HUES48 (cell line): ENCODE measurements at regions not wholly inside any gene's neighbourhood (a gene's known extent, or its start where the extent isn't known, plus 50 kb on each side); places are given as distances from the start of the nearest gene placed in this dataset.
"Not testable (repeated sequence)": the region's sequence is repeated elsewhere in the genome, so short reads cannot be mapped to it uniquely, and the experiment has no call there.

Experiments used
- H3K27ac ChIP-seq: one replicate; pipeline ENCODE4 v1.7.0; 2013; ENCODE audit warnings: low read depth, low read length, inconsistent platforms
- H3K27me3 ChIP-seq: 2 replicates; pipeline ENCODE4 v1.6.1; 2013; ENCODE audit warnings: mild to moderate bottlenecking, low read length; ENCODE audit not compliant: control insufficient read depth, insufficient read depth
- H3K36me3 ChIP-seq: 2 replicates; pipeline ENCODE4 v1.6.1; 2013; ENCODE audit warnings: low read length; ENCODE audit not compliant: control insufficient read depth, insufficient read depth
- H3K4me1 ChIP-seq: 2 replicates; pipeline ENCODE4 v1.6.1; 2013; ENCODE audit warnings: mild to moderate bottlenecking, low read length; ENCODE audit not compliant: control insufficient read depth, insufficient read depth
- H3K4me3 ChIP-seq: 2 replicates; pipeline ENCODE4 v1.5.1; 2013; ENCODE audit warnings: mild to moderate bottlenecking, low read depth, low read length
- H3K9ac ChIP-seq: 2 replicates; pipeline ENCODE4 v1.6.1; 2013; ENCODE audit warnings: mild to moderate bottlenecking, low read depth, low read length, moderate library complexity
- H3K9me3 ChIP-seq: 2 replicates; pipeline ENCODE4 v1.6.1; 2013; ENCODE audit warnings: low read length; ENCODE audit not compliant: control insufficient read depth, insufficient read depth

GRCh38 chr17:19470530-19471261 is 59.7 kb downstream of the RNF112 start:
- Histone ChIP-seq H3K4me1 (peaks cover 13% of the 10 kb centered on the region; the same call in 1 of the 2 replicates), H3K9ac (peak overlapping the region; percentile 21; the same call in 1 of the 2 replicates), H3K9me3 (no peaks in the 10 kb centered on the region; the same call in 1 of the 2 replicates), H3K27me3 (no peaks in the 10 kb centered on the region), H3K4me3 (no peak overlapping the region), H3K36me3 (no peaks in the 10 kb centered on the region), H3K27ac (peak overlapping the region; percentile 18)

- H3K27ac ChIP-seq, H3K9me3 ChIP-seq, H3K36me3 ChIP-seq, H3K9ac ChIP-seq, H3K4me3 ChIP-seq, H3K4me1 ChIP-seq, H3K27me3 ChIP-seq: not testable (repeated sequence)
Measured at GRCh38 chr17:19474405-19474804, 59.2 kb upstream of the SLC47A1 start.

DNA sequence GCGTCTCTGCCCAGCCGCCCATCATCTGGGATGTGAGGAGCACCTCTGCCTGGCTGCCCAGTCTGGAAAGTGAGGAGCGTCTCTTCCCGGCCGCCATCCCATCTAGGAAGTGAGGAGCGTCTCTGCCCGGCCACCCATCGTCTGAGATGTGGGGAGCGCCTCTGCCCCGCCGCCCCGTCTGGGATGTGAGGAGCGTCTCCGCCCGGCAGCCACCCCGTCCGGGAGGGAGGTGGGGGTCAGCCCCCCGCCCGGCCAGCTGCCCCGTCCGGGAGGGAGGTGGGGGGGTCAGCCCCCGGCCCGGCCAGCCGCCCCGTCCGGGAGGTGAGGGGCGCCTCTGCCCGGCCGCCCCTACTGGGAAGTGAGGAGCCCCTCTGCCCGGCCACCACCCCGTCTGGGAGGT is 57.9 kb upstream of the SLC47A1 start:
- H3K36me3 ChIP-seq, H3K4me3 ChIP-seq, H3K4me1 ChIP-seq, H3K9me3 ChIP-seq, H3K27me3 ChIP-seq, H3K9ac ChIP-seq, H3K27ac ChIP-seq: not testable (repeated sequence)

- Histone ChIP-seq H3K9ac (no peak overlapping the region), H3K4me1 (peaks cover 16% of the 10 kb centered on the region), H3K27ac (peak overlapping the region; percentile 94), H3K27me3 (no peaks in the 10 kb centered on the region), H3K9me3 (no peaks in the 10 kb centered on the region), H3K4me3 (peak overlapping the region; percentile 38), H3K36me3 (no peaks in the 10 kb centered on the region)
Measured at GRCh38 chr17:19482576-19482975, 51.1 kb upstream of the SLC47A1 start.
